ENCODE measurements at regions not wholly inside any gene's neighbourhood (a gene's known extent, or its start where the extent isn't known, plus 50 kb on each side); places are given as distances from the start of the nearest gene placed in this dataset.

- TF ChIP-seq STAT1 (IDR thresholded peaks at IDR 0.05; ENCODE audit: unreplicated experiment) = no peak
- no peak for TF ChIP-seq POLR2AphosphoS5 (IDR thresholded peaks at IDR 0.05; ENCODE audit: low read depth)
- no peak for TF ChIP-seq ETS1 (IDR thresholded peaks at IDR 0.05)
- no peak for TF ChIP-seq ZNF114 (CRISPR knock-in tag; IDR thresholded peaks at IDR 0.05)
- no peak for TF ChIP-seq EZH2phosphoT487 (IDR thresholded peaks at IDR 0.05; ENCODE audit: unreplicated experiment)
- TF ChIP-seq ZNF331 (CRISPR knock-in tag; IDR thresholded peaks at IDR 0.05; ENCODE audit: low read depth) = no peak
- no peak for TF ChIP-seq EZH2 (IDR thresholded peaks at IDR 0.05; ENCODE audit: low read depth, unreplicated experiment)
- no peaks in the 10 kb centered on the region for H3F3A ChIP-seq (replicated peaks; ENCODE audit: low read depth)
- H3K4me1 Mint-ChIP-seq = peaks cover 15% of the 10 kb centered on the region
- no peaks in the 10 kb centered on the region for H3K36me3 Mint-ChIP-seq (ENCODE audit: low read depth)
- no peaks in the 10 kb centered on the region for H3K27me3 ChIP-seq (ENCODE audit: insufficient read depth)
- ATAC-seq (peak; percentile 36; the same call in 1 of the 3 replicates), DNase-seq (ENCODE audit: low spot score) (no peak)
- peaks cover 4% of the 10 kb centered on the region for H3K27me3 Mint-ChIP-seq (ENCODE audit: insufficient read depth, low read depth, poor library complexity)
- peaks cover 11% of the 10 kb centered on the region; the same call in 1 of the 2 replicates for H3K9me2 ChIP-seq (ENCODE audit: insufficient read depth)
- H2AFZ ChIP-seq = peak overlapping the region; percentile 38; the same call in 1 of the 2 replicates
- H3K9me3 Mint-ChIP-seq = 0 out of 3 replicates have a peak, but pooled peaks cover 6% of the 10 kb centered on the region
- H3K27ac Mint-ChIP-seq = no peak overlapping the region
- no peaks in the 10 kb centered on the region for H4K20me1 ChIP-seq (replicated peaks; ENCODE audit: insufficient read depth)
- no peaks in the 10 kb centered on the region for H3K4me1 ChIP-seq (ENCODE audit: insufficient read depth)
- no peak overlapping the region for H3K27ac ChIP-seq (ENCODE audit: low read depth)
- H3K4me3 ChIP-seq = no peak overlapping the region
- no peak overlapping the region for H3K4me3 Mint-ChIP-seq
- no peaks in the 10 kb centered on the region for H3K79me2 ChIP-seq (replicated peaks; ENCODE audit: insufficient read depth)
- no peak overlapping the region for H3K4me2 ChIP-seq
- no peaks in the 10 kb centered on the region for H3K36me3 ChIP-seq (ENCODE audit: insufficient read depth)
These were observed 96.6 kb upstream of the MAN1A1 start for GRCh38 chr6:119446115-119446554.

- no peak overlapping the region for H2AFZ ChIP-seq
These were observed 96.1 kb upstream of the MAN1A1 start for GRCh38 chr6:119445666-119446065.

More at GRCh38 chr6:119445666-119446065, 96.1 kb upstream of the MAN1A1 start:
- peak; percentile 21 for DNase-seq (ENCODE audit: low spot score)
- no peak overlapping the region for H3K4me3 Mint-ChIP-seq
- peaks cover 11% of the 10 kb centered on the region; the same call in 1 of the 2 replicates for H3K9me2 ChIP-seq (ENCODE audit: insufficient read depth)
- H3K4me3 ChIP-seq = no peak overlapping the region
- H3K36me3 ChIP-seq (ENCODE audit: insufficient read depth) = no peaks in the 10 kb centered on the region
- TF ChIP-seq NANOG (IDR thresholded peaks at IDR 0.05; ENCODE audit: borderline replicate concordance) = no peak
- TF ChIP-seq POLR2AphosphoS5 (IDR thresholded peaks at IDR 0.05; ENCODE audit: low read depth) = no peak
- no peak overlapping the region for H3K27ac ChIP-seq (ENCODE audit: low read depth)
- no peak overlapping the region for H3K27ac Mint-ChIP-seq
- H3K4me1 ChIP-seq (ENCODE audit: insufficient read depth) = no peaks in the 10 kb centered on the region
- no peaks in the 10 kb centered on the region for H3F3A ChIP-seq (replicated peaks; ENCODE audit: low read depth)
- no peaks in the 10 kb centered on the region for H4K20me1 ChIP-seq (replicated peaks; ENCODE audit: insufficient read depth)
- H3K79me2 ChIP-seq (replicated peaks; ENCODE audit: insufficient read depth) = no peaks in the 10 kb centered on the region
- H3K27me3 Mint-ChIP-seq (ENCODE audit: insufficient read depth, low read depth, poor library complexity) = peaks cover 4% of the 10 kb centered on the region
- H3K36me3 Mint-ChIP-seq (ENCODE audit: low read depth) = no peaks in the 10 kb centered on the region
- peaks cover 15% of the 10 kb centered on the region for H3K4me1 Mint-ChIP-seq
- 0 out of 3 replicates have a peak, but pooled peaks cover 6% of the 10 kb centered on the region for H3K9me3 Mint-ChIP-seq
- no peak overlapping the region for H3K4me2 ChIP-seq
- ATAC-seq = peak; percentile 33; the same call in 1 of the 3 replicates
- no peaks in the 10 kb centered on the region for H3K27me3 ChIP-seq (ENCODE audit: insufficient read depth)
